Ascending aorta (tissue), 2 donors: ENCODE measurements at regions not wholly inside any gene's neighbourhood (a gene's known extent, or its start where the extent isn't known, plus 50 kb on each side); places are given as distances from the start of the nearest gene placed in this dataset.

Experiments
- DNase-seq, 2 donors: peaks; one replicate each; pipeline ENCODE4 v3.0.0-alpha.2; 2019; ENCODE audit warnings: low spot score in 2 of 2
- H3K27ac ChIP-seq, 2 donors: fragments of 200-600 bp; sonication (generic); one replicate each; pipeline ENCODE4 v1.5.1; 2016 to 2017; ENCODE audit warnings: mild to moderate bottlenecking in 1 of 2
- H3K27me3 ChIP-seq: fragments of 200-600 bp; sonication (generic); one replicate; pipeline ENCODE4 v1.5.1; 2017
- H3K36me3 ChIP-seq, 2 donors: fragments of 200-600 bp; sonication (generic); one replicate each; pipeline ENCODE4 v1.5.1; 2016
- H3K4me1 ChIP-seq, 2 donors: fragments of 200-600 bp; sonication (generic); one replicate each; pipeline ENCODE4 v1.5.1; 2016 to 2017; ENCODE audit warnings: mild to moderate bottlenecking in 1 of 2
- H3K4me3 ChIP-seq, 2 donors: fragments of 200-600 bp; sonication (generic); one replicate each; pipeline ENCODE4 v1.5.1; 2016 to 2017; ENCODE audit warnings: mild to moderate bottlenecking in 1 of 2
- H3K9me3 ChIP-seq, 2 donors: fragments of 200-600 bp; sonication (generic); one replicate each; pipeline ENCODE4 v1.5.1; 2016
- CTCF ChIP-seq, 3 experiments: fragments of 200-600 bp in 2 of 3; fragments of 450-650 bp in 1 of 3; sonication (generic) in 2 of 3; IDR thresholded peaks; one replicate each; pipeline ENCODE4 v1.5.1; 2016 to 2019; ENCODE audit warnings: antibody characterized with exemption in 3 of 3, mild to moderate bottlenecking in 1 of 3, moderate library complexity in 1 of 3
- intact Hi-C: fragments of 100-400 bp; cut with DNase I; formaldehyde crosslinking; loops from one replicate; pipeline ENCODE4 v1.15.1; 2023

GRCh38 chr2:180573951-180574350 is 406.5 kb upstream of the UBE2E3 start:
- no peak overlapping the region for H3K4me3 ChIP-seq
- H3K27ac ChIP-seq = no peak overlapping the region
- H3K9me3 ChIP-seq = no peaks in the 10 kb centered on the region
- H3K36me3 ChIP-seq = no peaks in the 10 kb centered on the region
- no peak for DNase-seq
- no peaks in the 10 kb centered on the region for H3K4me1 ChIP-seq
- H3K27me3 ChIP-seq = no peaks in the 10 kb centered on the region
- TF ChIP-seq CTCF (IDR thresholded peaks at IDR 0.05) = no peak
- intact Hi-C loops = no loop called here

- no peak for DNase-seq
- no peak overlapping the region for H3K27ac ChIP-seq
- intact Hi-C loops = no loop called here
- no peaks in the 10 kb centered on the region for H3K36me3 ChIP-seq
- no peaks in the 10 kb centered on the region for H3K27me3 ChIP-seq
- H3K4me1 ChIP-seq = no peaks in the 10 kb centered on the region
- no peak overlapping the region for H3K4me3 ChIP-seq
- H3K9me3 ChIP-seq = no peaks in the 10 kb centered on the region
- no peak for TF ChIP-seq CTCF (IDR thresholded peaks at IDR 0.05)
Observed at GRCh38 chr2:180572346-180572745, 408.1 kb upstream of the UBE2E3 start.

- H3K27ac ChIP-seq = no peak overlapping the region
- no peak for TF ChIP-seq CTCF (IDR thresholded peaks at IDR 0.05)
- no peaks in the 10 kb centered on the region for H3K36me3 ChIP-seq
- intact Hi-C loops = no loop called here
- no peaks in the 10 kb centered on the region for H3K9me3 ChIP-seq
- no peaks in the 10 kb centered on the region for H3K4me1 ChIP-seq
- DNase-seq = no peak
- H3K27me3 ChIP-seq = no peaks in the 10 kb centered on the region
- no peak overlapping the region for H3K4me3 ChIP-seq
Observed at GRCh38 chr2:180571559-180571958, 408.8 kb upstream of the UBE2E3 start.

- no peak for DNase-seq
- Histone ChIP-seq H3K4me3 (no peak overlapping the region), H3K27ac (no peak overlapping the region), H3K9me3 (no peaks in the 10 kb centered on the region), H3K36me3 (no peaks in the 10 kb centered on the region), H3K4me1 (no peaks in the 10 kb centered on the region), H3K27me3 (no peaks in the 10 kb centered on the region)
- intact Hi-C loops = no loop called here
- no peak for TF ChIP-seq CTCF (IDR thresholded peaks at IDR 0.05)
Observed at GRCh38 chr2:180570864-180571263, 409.5 kb upstream of the UBE2E3 start.

- TF ChIP-seq CTCF (IDR thresholded peaks at IDR 0.05) = no peak
- Histone ChIP-seq H3K9me3 (no peaks in the 10 kb centered on the region), H3K27ac (no peak overlapping the region), H3K27me3 (no peaks in the 10 kb centered on the region), H3K4me3 (no peak overlapping the region), H3K36me3 (no peaks in the 10 kb centered on the region), H3K4me1 (no peaks in the 10 kb centered on the region)
- intact Hi-C loops = no loop called here
- no peak for DNase-seq
Observed at GRCh38 chr2:180564051-180564450, 416.4 kb upstream of the UBE2E3 start.

GRCh38 chr2:180562378-180562777 is 418.0 kb upstream of the UBE2E3 start:
- TF ChIP-seq CTCF (IDR thresholded peaks at IDR 0.05) = no peak
- no peaks in the 10 kb centered on the region for H3K4me1 ChIP-seq
- intact Hi-C loops = no loop called here
- no peaks in the 10 kb centered on the region for H3K36me3 ChIP-seq
- no peak overlapping the region for H3K27ac ChIP-seq
- no peak for DNase-seq
- H3K4me3 ChIP-seq = no peak overlapping the region
- H3K9me3 ChIP-seq = no peaks in the 10 kb centered on the region
- H3K27me3 ChIP-seq = no peaks in the 10 kb centered on the region
